Sciatic nerve (tissue), 2 donors: ENCODE measurements at regions not wholly inside any gene's neighbourhood (a gene's known extent, or its start where the extent isn't known, plus 50 kb on each side); places are given as distances from the start of the nearest gene placed in this dataset.
A peak's percentile ranks its signal among the peaks of the same experiment; 100 is the strongest.

ENCODE experiments used
- ATAC-seq: fragments of 200-7000 bp; cut with Tn5 transposase; one replicate; pipeline ENCODE4 v1.9.1; 2020; ENCODE audit warnings: mild to moderate bottlenecking, moderate library complexity
- DNase-seq: peaks from one replicate; pipeline ENCODE4 v3.0.0-alpha.2; 2020; ENCODE audit warnings: low spot score
- intact Hi-C: fragments of 100-400 bp; cut with DNase I; formaldehyde crosslinking; loops from one replicate; pipeline ENCODE4 v1.14.2; 2022
- donor health status: DM: no; HTN: no; CAD: no.
- donor health status: DM: no; HTN: no; CAD: no.

- no peak for DNase-seq
- no peak for ATAC-seq
- intact Hi-C loops, result no loop called here
Measured at GRCh38 chr7:12062062-12062461, 149.0 kb upstream of the TMEM106B start.

DNA sequence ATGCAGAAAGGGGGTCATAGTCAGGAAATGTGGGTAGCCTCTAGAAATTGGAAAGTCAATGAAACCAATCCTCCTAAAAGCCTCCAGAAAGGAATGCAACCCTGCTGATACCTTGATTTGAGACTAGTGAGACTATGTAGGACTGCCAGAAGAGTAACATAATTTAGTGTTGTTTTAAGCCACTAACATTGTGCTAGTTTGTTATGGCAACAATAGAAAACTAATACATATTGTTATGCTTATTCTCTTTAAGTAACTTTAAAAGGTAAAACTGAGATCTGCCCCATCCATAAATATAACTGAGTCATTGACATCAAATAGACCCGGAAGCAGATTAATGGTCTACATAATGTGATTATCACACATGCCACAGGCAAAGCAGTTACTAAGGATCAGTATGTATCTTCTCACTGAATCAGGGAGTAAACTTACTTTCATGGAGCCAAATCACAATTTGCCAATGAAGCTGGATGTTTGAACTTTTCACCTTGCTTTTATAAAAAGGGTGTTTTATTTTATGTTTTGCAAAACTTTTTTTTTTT lies 146.4 kb upstream of the TMEM106B start:
- ATAC-seq, result no peak
- intact Hi-C loops, result no loop called here
- DNase-seq, result no peak

- ATAC-seq (no peak), DNase-seq (no peak)
- intact Hi-C loops, result no loop called here
Measured at GRCh38 chr7:12066004-12066403, 145.1 kb upstream of the TMEM106B start.

DNA sequence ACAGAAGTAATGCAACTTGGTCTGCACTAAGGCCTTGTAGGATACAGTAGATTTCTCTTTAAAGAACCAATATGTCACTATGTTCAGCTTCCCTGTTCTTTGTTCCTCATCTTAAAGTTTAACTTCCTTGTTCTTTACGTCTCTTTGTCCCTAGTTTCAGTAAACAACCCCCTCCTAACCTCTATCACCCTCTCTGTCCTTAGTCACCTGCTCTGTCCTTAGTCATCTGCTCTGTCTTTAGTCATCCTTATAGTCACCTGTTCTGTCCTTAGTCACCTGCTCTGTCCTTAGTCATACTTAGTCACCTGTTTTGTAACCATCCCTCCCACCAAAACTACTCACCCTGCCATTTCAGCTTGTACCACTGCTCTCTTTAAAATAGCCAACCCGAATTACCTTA lies 144.6 kb upstream of the TMEM106B start:
- ATAC-seq, result peak; percentile 38
- intact Hi-C loops, result no loop called here
- no peak for DNase-seq

DNA sequence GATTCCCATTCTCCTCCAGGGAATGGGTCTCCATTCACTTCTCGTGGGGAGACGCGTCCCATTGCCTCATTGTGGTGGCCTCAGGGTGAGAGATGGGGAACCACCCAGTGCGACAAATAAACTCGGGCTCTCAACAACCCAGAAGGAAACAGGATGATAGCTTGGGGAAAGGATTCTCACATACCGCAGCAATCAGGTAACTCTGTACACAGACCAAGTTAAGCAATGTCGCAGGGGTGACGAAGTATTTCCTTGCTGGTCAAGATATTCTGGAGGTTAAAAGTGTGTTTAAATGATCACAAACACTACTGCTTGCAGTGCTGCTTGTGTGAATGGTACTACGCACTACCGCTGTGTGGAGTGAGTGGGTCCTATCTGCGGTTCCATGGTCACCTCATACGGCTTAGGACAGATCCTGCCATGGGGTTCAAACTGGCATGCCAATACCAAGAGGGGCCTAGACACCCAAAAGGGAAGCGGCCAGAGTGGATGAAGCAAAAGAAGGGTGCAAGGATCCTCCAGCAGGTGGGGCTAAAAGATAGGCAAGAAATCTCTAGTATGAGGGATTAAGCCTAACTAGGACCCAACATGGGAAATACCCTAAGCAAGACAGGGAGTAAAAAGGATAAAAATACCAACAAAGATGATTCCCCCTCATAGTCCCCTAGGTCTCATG lies 143.8 kb upstream of the TMEM106B start:
- intact Hi-C loops, result no loop called here
- DNase-seq (no peak), ATAC-seq (peak; percentile 72)

- DNase-seq (no peak), ATAC-seq (no peak)
- intact Hi-C loops, result no loop called here
Measured at GRCh38 chr7:12069757-12070156, 141.3 kb upstream of the TMEM106B start.

GRCh38 chr7:12074889-12075288 lies 136.2 kb upstream of the TMEM106B start:
- DNase-seq, result no peak
- ATAC-seq, result no peak
- intact Hi-C loops, result no loop called here

- intact Hi-C loops, result no loop called here
- ATAC-seq, result no peak
- no peak for DNase-seq
Measured at GRCh38 chr7:12080006-12080405, 131.1 kb upstream of the TMEM106B start.

GRCh38 chr7:12085516-12085915 lies 125.6 kb upstream of the TMEM106B start:
- DNase-seq (no peak), ATAC-seq (no peak)
- intact Hi-C loops, result no loop called here

DNA sequence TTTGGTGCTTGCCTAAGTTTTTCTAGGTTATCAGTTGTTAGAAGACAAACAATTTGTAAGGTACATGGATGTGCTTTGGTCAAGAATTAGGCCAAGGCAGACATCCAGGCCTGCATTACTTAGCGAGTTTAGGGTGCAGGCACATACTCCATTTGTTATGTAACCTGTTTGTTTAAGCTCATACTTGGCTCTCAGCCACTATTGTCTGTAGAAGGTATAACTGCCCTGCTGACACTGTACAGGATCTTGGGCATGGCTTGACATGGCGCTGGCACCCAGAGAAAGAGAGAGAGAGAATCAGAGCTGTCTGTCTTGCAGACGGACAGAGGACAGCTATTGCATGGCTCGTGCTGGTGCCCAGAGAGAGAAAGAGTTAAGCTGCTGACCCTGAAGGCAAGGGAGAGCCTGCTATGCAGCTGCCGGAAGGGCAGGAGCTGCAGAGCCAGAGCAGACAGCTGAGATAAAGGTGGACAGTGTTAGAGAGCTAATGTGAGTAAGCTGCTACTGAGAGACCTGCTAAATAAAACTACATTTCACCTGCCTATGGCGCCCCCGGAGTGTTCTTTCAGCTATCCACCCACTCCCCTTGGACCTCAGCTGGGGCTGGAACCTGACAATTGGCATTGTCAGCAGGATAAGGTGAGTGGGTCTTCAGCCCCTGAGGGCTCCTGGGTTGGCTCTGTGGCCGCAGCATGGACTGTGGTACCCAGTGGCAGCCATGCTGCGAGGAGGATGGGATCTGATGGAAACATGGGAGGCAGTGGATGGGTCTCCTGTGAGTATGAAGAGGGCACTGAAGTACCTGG lies 120.9 kb upstream of the TMEM106B start:
- DNase-seq (no peak), ATAC-seq (peak; percentile 28)
- intact Hi-C loops, result no loop called here

DNA sequence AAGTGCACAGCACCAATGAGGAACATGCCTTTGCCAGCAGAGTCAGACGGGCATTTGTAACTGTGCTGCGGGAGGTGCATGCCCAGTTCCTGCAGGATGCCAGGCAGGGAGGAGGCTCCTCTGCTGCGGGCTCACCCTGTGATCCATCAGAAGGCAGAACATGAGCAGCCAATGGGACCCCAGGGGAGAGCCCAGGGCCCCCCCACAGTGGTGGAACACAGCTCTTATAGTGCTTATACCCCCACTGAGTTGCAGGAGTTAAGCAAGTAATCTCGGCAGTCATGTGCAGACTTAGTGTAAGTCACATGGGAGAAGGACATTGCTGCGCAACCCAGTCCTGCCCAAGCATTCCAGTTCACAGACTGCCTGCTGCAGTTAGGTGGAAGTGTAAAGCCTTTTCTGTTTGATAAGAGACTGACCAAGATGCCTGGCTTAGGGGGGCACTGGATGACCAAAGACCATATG lies 120.3 kb upstream of the TMEM106B start:
- no peak for DNase-seq
- intact Hi-C loops, result no loop called here
- ATAC-seq, result peak; percentile 17

DNA sequence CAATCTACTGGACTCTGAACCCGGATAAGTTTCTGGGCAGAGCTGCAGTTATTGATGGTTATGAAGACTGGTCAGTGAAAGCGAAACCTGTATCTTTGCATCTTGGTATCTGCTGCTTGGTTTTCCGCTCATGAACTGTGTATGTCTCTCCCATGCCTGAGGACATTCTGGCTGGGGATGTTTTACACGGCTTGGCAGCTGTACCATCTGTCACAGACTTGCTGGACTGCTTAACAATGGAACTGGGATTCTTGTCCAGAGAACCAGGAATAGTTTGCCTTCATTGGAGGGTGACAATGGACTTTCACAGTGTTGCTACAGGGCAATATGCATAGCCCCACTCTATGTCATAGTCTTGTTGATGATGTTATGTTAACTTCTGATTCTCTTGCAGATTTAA lies 119.9 kb upstream of the TMEM106B start:
- ATAC-seq, result no peak
- no peak for DNase-seq
- intact Hi-C loops, result no loop called here

GRCh38 chr7:12092499-12093130 lies 118.5 kb upstream of the TMEM106B start:
- intact Hi-C loops, result no loop called here
- ATAC-seq (no peak), DNase-seq (no peak)

DNA sequence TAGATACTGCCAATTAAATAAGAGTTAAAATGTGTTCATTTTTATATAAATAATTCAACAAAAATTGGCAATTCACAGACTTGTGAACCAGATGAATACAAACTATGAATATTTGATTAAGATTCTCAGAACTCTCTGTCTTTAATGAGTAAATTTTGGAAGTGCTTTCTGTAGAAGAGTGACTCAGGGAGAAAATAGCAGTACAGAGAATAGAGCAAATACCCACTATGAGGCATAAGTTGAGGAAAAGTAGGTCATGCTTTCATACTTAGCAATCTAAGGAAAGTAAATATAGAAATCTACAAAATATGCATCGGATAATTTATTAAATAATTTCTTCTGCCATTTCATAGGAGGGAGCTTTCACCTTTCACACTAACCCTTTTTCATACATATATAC lies 117.7 kb upstream of the TMEM106B start:
- intact Hi-C loops, result no loop called here
- ATAC-seq (no peak), DNase-seq (no peak)

DNA sequence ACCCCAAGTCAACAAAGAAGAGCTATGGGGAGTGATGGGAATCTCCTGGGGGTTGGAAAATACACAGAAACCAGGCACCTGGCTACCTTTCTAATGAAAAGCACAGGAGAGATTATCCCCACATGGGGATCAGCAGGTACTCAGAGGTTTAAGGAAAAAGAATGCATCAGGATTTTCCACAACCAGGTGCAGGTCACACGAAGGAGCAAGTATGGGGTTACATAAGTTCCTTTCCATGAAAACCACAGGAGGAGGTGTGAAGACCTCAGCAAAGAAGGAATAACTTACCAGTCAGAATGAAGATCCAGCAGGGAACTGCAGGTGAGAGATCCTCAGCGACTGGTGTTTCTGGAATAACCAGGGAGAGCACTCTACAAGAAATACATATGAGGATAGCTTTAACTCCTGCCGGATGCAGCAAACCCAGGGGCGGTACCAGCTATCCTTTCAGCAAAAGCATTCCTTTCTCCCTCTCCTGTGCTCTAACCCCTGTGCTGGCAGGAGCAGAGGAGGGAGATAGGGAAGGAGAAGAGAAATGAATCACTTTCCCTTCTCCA lies 116.7 kb upstream of the TMEM106B start:
- intact Hi-C loops, result no loop called here
- no peak for ATAC-seq
- DNase-seq, result no peak

GRCh38 chr7:12102126-12102525 lies 109.0 kb upstream of the TMEM106B start:
- intact Hi-C loops, result no loop called here
- DNase-seq (no peak), ATAC-seq (no peak)

DNA sequence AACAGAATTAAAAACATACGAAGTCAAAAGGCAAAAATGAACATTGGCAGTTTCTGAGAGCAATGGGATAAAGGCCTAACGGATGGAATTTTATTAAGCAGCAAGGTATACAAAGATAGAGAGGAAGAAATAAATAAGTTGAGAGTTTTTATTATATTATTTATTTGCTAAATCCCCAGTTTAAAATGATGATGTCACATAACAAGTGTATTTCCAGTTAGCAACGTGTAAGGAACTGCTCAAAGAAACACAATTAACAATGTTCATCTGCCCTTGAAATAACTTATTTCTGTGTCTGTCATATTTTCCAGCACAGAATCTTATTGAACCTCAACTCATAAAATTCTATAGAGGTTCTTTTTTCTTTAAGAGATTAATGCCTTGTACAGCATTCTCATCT lies 108.6 kb upstream of the TMEM106B start:
- no peak for DNase-seq
- intact Hi-C loops, result no loop called here
- no peak for ATAC-seq

DNA sequence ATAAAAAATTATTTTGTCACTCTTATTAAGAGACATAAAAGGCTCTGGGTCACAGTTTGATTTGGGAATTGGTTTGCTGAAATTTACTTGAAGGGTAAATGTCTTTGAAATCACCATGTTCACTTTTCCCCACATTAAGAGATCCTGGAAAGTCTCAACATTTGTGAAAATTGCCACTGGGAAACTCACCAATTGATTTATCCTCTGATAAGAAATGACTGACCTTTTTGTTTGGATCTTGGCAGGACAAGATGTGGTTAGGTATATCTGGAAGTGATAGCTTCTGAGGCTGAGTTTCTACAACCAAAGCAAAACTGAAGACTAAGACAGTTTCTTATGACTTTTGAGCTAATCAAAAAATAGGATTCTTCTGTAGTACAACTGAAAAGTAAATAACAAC lies 107.1 kb upstream of the TMEM106B start:
- no peak for DNase-seq
- intact Hi-C loops, result no loop called here
- no peak for ATAC-seq

DNA sequence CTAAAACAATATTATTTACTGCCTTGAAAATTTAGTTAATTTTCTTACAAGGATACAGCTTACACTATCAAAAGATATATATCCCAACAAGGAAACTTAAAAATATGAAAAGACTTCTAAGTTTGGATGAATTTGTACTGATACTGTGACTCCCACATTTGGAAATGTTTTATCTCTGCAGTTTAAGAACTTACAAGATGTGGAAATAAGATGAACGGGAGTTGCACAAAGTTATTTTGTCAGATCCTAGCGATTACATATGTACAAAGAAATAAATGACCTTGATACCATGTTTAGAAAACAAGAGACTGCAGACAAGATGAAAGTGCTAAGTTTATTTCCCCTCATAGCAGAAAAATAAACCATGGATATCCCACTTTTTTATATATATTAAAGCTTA lies 103.7 kb upstream of the TMEM106B start:
- DNase-seq (no peak), ATAC-seq (no peak)
- intact Hi-C loops, result no loop called here

DNA sequence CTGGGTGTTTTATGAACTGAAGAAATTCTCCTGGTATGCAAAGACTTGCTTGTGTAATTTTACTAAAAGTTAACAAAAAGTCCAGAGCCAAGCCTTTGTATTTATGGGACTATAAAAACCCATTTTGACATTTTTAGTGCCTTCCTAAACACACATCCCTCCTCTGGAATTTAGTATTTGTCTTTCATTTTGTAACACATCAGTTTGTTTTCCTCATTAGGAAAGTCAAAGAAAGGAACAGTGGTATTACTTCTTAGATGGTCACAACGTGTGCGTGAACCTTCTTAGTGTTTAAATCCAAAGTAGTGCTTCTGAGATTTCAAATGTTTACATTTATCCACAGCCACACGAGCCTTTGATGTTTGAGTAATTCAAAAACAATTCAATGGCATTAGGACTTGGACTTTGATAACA lies 103.2 kb upstream of the TMEM106B start:
- intact Hi-C loops, result no loop called here
- no peak for DNase-seq
- no peak for ATAC-seq
